OCI-LY3 (cell line): ENCODE measurements at regions not wholly inside any gene's neighbourhood (a gene's known extent, or its start where the extent isn't known, plus 50 kb on each side); places are given as distances from the start of the nearest gene placed in this dataset.

Experiments used
- H2AFZ ChIP-seq: fragments of 200-600, 300-600 bp; shearing (Covaris generic); 2 replicates; pipeline ENCODE4 v1.6.0; 2014; ENCODE audit warnings: antibody characterized with exemption, low read depth, low read length
- H3K27ac ChIP-seq: fragments of 200-600, 300-600 bp; sonication (generic); 2 replicates; pipeline ENCODE4 v1.5.1; 2014; ENCODE audit warnings: mild to moderate bottlenecking, low read length, moderate library complexity, mixed read lengths
- H3K27me3 ChIP-seq: fragments of 200-600, 300-600 bp; sonication (generic); 2 replicates; pipeline ENCODE4 v1.6.1; 2014; ENCODE audit warnings: low read depth, low read length, mixed read lengths
- H3K36me3 ChIP-seq: fragments of 200-600, 300-600 bp; sonication (generic); replicated peaks from 2 replicates; pipeline ENCODE3; 2014; ENCODE audit warnings: low read depth, low read length, mixed read lengths
- H3K4me1 ChIP-seq: fragments of 300-600, 200-600 bp; sonication (generic); 2 replicates; pipeline ENCODE4 v1.6.1; 2014; ENCODE audit warnings: low read length, mixed read lengths
- H3K4me2 ChIP-seq: fragments of 200-600, 300-600 bp; sonication (generic); 2 replicates; pipeline ENCODE4 v1.6.1; 2014; ENCODE audit warnings: low read length, mixed read lengths
- H3K4me3 ChIP-seq: fragments of 300-600, 200-600 bp; sonication (generic); 2 replicates; pipeline ENCODE4 v1.5.1; 2014; ENCODE audit warnings: antibody characterized with exemption, mild to moderate bottlenecking, low read length, moderate library complexity
- H3K79me2 ChIP-seq: fragments of 300-600, 200-600 bp; shearing (Covaris generic); 2 replicates; pipeline ENCODE4 v1.6.1; 2014; ENCODE audit warnings: mild to moderate bottlenecking, low read length, mixed read lengths
- H3K9ac ChIP-seq: fragments of 300-600, 200-600 bp; shearing (Covaris generic); 2 replicates; pipeline ENCODE4 v1.6.0; 2014; ENCODE audit warnings: mild to moderate bottlenecking, low read length, moderate library complexity
- H3K9me3 ChIP-seq: fragments of 200-600, 300-600 bp; shearing (Covaris generic); 2 replicates; pipeline ENCODE4 v1.6.1; 2014; ENCODE audit warnings: low read length, mixed read lengths; ENCODE audit not compliant: insufficient read depth
- H4K20me1 ChIP-seq: fragments of 200-600, 300-600 bp; sonication (generic); 2 replicates; pipeline ENCODE4 v1.6.1; 2016; ENCODE audit warnings: low read length, mixed read lengths; ENCODE audit not compliant: insufficient read depth
- CTCF ChIP-seq: fragments of 200-600, 300-600 bp; sonication (generic); IDR thresholded peaks from 2 replicates; pipeline ENCODE4 v1.5.1; 2014; ENCODE audit warnings: antibody characterized with exemption, low read length, low read depth
- EZH2phosphoT487 ChIP-seq: fragments of 200-600 bp; shearing (Covaris generic); IDR thresholded peaks from 2 replicates; pipeline ENCODE4 v1.6.1; 2018; ENCODE audit warnings: antibody characterized with exemption, mixed run types, low read depth

DNA sequence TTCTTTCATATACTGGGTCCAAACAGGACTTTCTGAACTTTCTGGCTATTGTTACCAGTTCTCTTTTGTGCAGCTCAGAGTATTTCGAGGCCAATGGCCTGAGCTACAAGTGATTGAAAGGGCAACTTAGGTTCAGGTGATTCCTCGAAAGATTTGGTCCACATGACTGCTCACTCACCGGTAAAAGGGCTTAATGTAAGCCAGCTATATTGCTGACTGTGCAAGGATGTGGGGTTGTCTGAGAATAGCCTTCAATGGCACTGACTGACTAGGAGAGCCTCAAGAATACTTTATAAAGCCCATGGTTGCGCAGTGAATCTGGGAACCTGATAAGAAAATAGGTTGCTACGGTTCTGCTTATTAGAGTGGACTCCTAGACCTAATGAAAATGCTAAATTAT, 269.0 kb downstream of the SEC16B start:
- Histone ChIP-seq H4K20me1 (no peaks in the 10 kb centered on the region), H3K4me3 (no peak overlapping the region), H3K4me2 (no peak overlapping the region), H3K27ac (no peak overlapping the region), H3K36me3 (no peaks in the 10 kb centered on the region), H3K27me3 (peaks cover 21% of the 10 kb centered on the region; the same call in 1 of the 2 replicates), H3K79me2 (no peaks in the 10 kb centered on the region), H3K9me3 (no peaks in the 10 kb centered on the region), H3K4me1 (no peaks in the 10 kb centered on the region), H3K9ac (no peak overlapping the region), H2AFZ (no peak overlapping the region)
- no peak for TF ChIP-seq EZH2phosphoT487
- TF ChIP-seq CTCF: no peak

- H3K27me3 ChIP-seq: 0 out of 2 replicates have a peak, but pooled peaks cover 3% of the 10 kb centered on the region
These were observed 278.9 kb downstream of the SEC16B start for GRCh38 chr1:177690996-177691395.

DNA sequence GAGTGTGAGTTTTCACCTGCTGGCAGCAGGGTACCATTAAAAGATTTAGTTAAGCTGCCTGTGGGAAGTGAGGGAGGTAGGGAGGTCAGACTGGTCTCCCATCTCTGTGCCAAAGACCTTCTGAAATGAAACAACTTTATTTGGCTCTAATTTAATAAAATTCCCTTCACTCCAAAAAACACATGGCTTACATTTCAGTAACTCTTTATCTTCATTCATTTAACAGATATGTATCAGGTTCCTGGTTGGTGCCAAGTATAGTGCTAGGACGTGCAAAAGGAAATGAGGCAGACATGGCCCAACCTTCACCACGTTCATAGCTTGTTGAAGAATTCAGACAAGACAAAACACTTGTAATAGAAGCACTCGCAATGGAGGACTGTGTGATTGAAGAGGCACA, 282.3 kb downstream of the SEC16B start:
- Histone ChIP-seq H2AFZ (no peak overlapping the region), H3K4me3 (no peak overlapping the region), H3K9ac (no peak overlapping the region), H3K4me1 (no peaks in the 10 kb centered on the region), H3K79me2 (no peaks in the 10 kb centered on the region), H3K27ac (no peak overlapping the region), H3K27me3 (0 out of 2 replicates have a peak, but pooled peaks cover 8% of the 10 kb centered on the region), H4K20me1 (no peaks in the 10 kb centered on the region), H3K9me3 (no peaks in the 10 kb centered on the region), H3K36me3 (no peaks in the 10 kb centered on the region), H3K4me2 (no peak overlapping the region)
- TF ChIP-seq EZH2phosphoT487 (no peak), CTCF (no peak)

More at GRCh38 chr1:177690996-177691395, 278.9 kb downstream of the SEC16B start:
- Histone ChIP-seq H3K9ac (no peak overlapping the region), H3K4me1 (no peaks in the 10 kb centered on the region), H3K27ac (no peak overlapping the region), H3K36me3 (no peaks in the 10 kb centered on the region), H3K9me3 (no peaks in the 10 kb centered on the region), H3K4me2 (no peak overlapping the region), H4K20me1 (no peaks in the 10 kb centered on the region), H2AFZ (no peak overlapping the region), H3K79me2 (no peaks in the 10 kb centered on the region), H3K4me3 (no peak overlapping the region)
- TF ChIP-seq EZH2phosphoT487: no peak
- no peak for TF ChIP-seq CTCF

DNA sequence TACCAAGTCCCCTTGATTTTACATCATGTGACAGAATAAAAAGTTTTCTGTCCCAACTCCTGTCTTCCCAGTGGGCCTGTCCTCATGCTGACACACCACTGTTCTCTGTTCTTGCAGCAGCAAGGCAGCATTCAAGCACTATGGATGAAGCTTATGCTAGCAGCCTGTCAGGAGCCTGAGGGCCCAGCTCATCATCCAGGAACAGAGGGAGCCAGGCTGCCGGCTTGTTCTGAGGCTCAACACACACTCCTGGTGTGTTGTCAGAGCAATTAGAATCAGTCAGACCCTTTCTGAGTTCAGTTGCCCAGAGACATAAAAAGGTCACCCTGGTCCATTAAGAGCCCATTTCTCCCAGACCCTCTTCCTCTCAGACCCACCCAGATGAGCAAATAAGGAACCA, 282.9 kb downstream of the SEC16B start:
- Histone ChIP-seq H2AFZ (no peak overlapping the region), H3K79me2 (no peaks in the 10 kb centered on the region), H3K27me3 (0 out of 2 replicates have a peak, but pooled peaks cover 8% of the 10 kb centered on the region), H3K36me3 (no peaks in the 10 kb centered on the region), H3K4me3 (no peak overlapping the region), H4K20me1 (no peaks in the 10 kb centered on the region), H3K4me1 (no peaks in the 10 kb centered on the region), H3K4me2 (no peak overlapping the region), H3K9ac (no peak overlapping the region), H3K27ac (no peak overlapping the region), H3K9me3 (no peaks in the 10 kb centered on the region)
- TF ChIP-seq CTCF (no peak), EZH2phosphoT487 (no peak)
